Testis (tissue), 2 donors: ENCODE measurements at regions not wholly inside any gene's neighbourhood (a gene's known extent, or its start where the extent isn't known, plus 50 kb on each side); places are given as distances from the start of the nearest gene placed in this dataset.
"Not testable (repeated sequence)": the region's sequence is repeated elsewhere in the genome, so short reads cannot be mapped to it uniquely, and the experiment has no call there.

ENCODE experiments used
- DNase-seq: peaks from one replicate; pipeline ENCODE4 v3.0.0-alpha.2; 2019
- H3K27ac ChIP-seq, 2 donors: fragments of 200-600 bp; sonication (generic); one replicate each; pipeline ENCODE4 v1.5.1; 2019
- H3K27me3 ChIP-seq: fragments of 200-600 bp; sonication (generic); one replicate; pipeline ENCODE4 v1.5.1; 2019
- H3K36me3 ChIP-seq: fragments of 200-600 bp; sonication (generic); one replicate; pipeline ENCODE4 v1.5.1; 2017; ENCODE audit warnings: low read depth; ENCODE audit errors: missing control alignments
- H3K4me1 ChIP-seq: fragments of 200-600 bp; sonication (generic); one replicate; pipeline ENCODE4 v1.5.1; 2019
- H3K4me3 ChIP-seq, 2 donors: fragments of 200-600 bp; sonication (generic); one replicate each; pipeline ENCODE4 v1.5.1; 2017 to 2019
- H3K9me3 ChIP-seq: fragments of 200-600 bp; sonication (generic); one replicate; pipeline ENCODE4 v1.5.1; 2017
- CTCF ChIP-seq, 3 experiments: fragments of 450-650 bp in 2 of 3; fragments of 200-600 bp in 1 of 3; sonication (generic) in 1 of 3; IDR thresholded peaks; one replicate each; pipeline ENCODE4 v1.5.1; 2016 to 2019; ENCODE audit warnings: antibody characterized with exemption in 3 of 3, mild to moderate bottlenecking in 2 of 3, moderate library complexity in 1 of 3
- POLR2A ChIP-seq: fragments of 450-650 bp; IDR thresholded peaks from one replicate; pipeline ENCODE4 v1.6.1; 2017; ENCODE audit warnings: antibody characterized with exemption, mild to moderate bottlenecking, moderate library complexity
- WGBS, 2 donors: methylation state at CpG; one replicate each; pipeline ENCODE4 v1.1.5; 2018; 5-methylcytosine and 5-hydroxymethylcytosine counted together
- intact Hi-C: fragments of 100-400 bp; cut with DNase I; formaldehyde crosslinking; loops from one replicate; pipeline ENCODE4 v1.15.1; 2023; ENCODE audit warnings: low total_unique reads

GRCh38 chr4:96429657-96430056, 589.8 kb downstream of the PDHA2 start:
- intact Hi-C loops = no loop called here
- DNase-seq = no peak
- no peaks in the 10 kb centered on the region for H3K27me3 ChIP-seq
- no peak for TF ChIP-seq CTCF (IDR thresholded peaks at IDR 0.05)
- TF ChIP-seq POLR2A = no peak
- H3K36me3 ChIP-seq = no peaks in the 10 kb centered on the region
- H3K27ac ChIP-seq = no peak overlapping the region
- no peak overlapping the region for H3K4me3 ChIP-seq
- no peaks in the 10 kb centered on the region for H3K4me1 ChIP-seq
- H3K9me3 ChIP-seq = no peaks in the 10 kb centered on the region

GRCh38 chr4:96431094-96431493, 591.2 kb downstream of the PDHA2 start:
- Histone ChIP-seq H3K9me3 (no peaks in the 10 kb centered on the region), H3K36me3 (no peaks in the 10 kb centered on the region), H3K27ac (no peak overlapping the region), H3K27me3 (no peaks in the 10 kb centered on the region), H3K4me1 (no peaks in the 10 kb centered on the region), H3K4me3 (no peak overlapping the region)
- no peak for DNase-seq
- TF ChIP-seq CTCF (IDR thresholded peaks at IDR 0.05) (no peak), POLR2A (no peak)
- intact Hi-C loops = no loop called here
- WGBS, 2 donors = 96 to 98% methylated on average over 2 of the region's 2 CpGs

- Histone ChIP-seq H3K4me1 (no peaks in the 10 kb centered on the region), H3K9me3 (no peaks in the 10 kb centered on the region), H3K4me3 (no peak overlapping the region), H3K36me3 (no peaks in the 10 kb centered on the region), H3K27ac (no peak overlapping the region), H3K27me3 (no peaks in the 10 kb centered on the region)
- no peak for DNase-seq
- intact Hi-C loops = no loop called here
- 75 to 78% methylated on average over 3 of the region's 3 CpGs for WGBS, 2 donors
- TF ChIP-seq CTCF (IDR thresholded peaks at IDR 0.05) (no peak), POLR2A (no peak)
Observed at GRCh38 chr4:96448315-96448872, 608.5 kb downstream of the PDHA2 start.

GRCh38 chr4:96455045-96455720, 615.3 kb downstream of the PDHA2 start:
- intact Hi-C loops = no loop called here
- Histone ChIP-seq H3K4me1 (no peaks in the 10 kb centered on the region), H3K27ac (no peak overlapping the region), H3K27me3 (no peaks in the 10 kb centered on the region), H3K9me3 (no peaks in the 10 kb centered on the region), H3K36me3 (no peaks in the 10 kb centered on the region), H3K4me3 (no peak overlapping the region)
- 90 to 92% methylated on average over 5 to 6 of the region's 6 CpGs for WGBS, 2 donors
- TF ChIP-seq POLR2A (no peak), CTCF (IDR thresholded peaks at IDR 0.05) (no peak)
- no peak for DNase-seq

GRCh38 chr4:96458031-96458430, 618.1 kb downstream of the PDHA2 start:
- H3K36me3 ChIP-seq, H3K27me3 ChIP-seq, intact Hi-C loops, DNase-seq, H3K27ac ChIP-seq, H3K4me1 ChIP-seq, H3K9me3 ChIP-seq, H3K4me3 ChIP-seq: not testable (repeated sequence)
- 81 to 83% methylated on average over 4 of the region's 4 CpGs for WGBS, 2 donors
